HEK293 (cell line): ENCODE measurements at regions not wholly inside any gene's neighbourhood (a gene's known extent, or its start where the extent isn't known, plus 50 kb on each side); places are given as distances from the start of the nearest gene placed in this dataset.
"Not testable (repeated sequence)": the region's sequence is repeated elsewhere in the genome, so short reads cannot be mapped to it uniquely, and the experiment has no call there.

Experiments used
- CTCF ChIP-seq: fragments of 450-650 bp; formaldehyde crosslinking; IDR thresholded peaks from 2 replicates; pipeline ENCODE4 v1.5.1; 2016; ENCODE audit warnings: missing biosample characterization, missing genetic modification characterization
- KLF16 ChIP-seq: fragments of 450-650 bp; formaldehyde crosslinking; IDR thresholded peaks from 2 replicates; pipeline ENCODE4 v1.5.1; 2017; ENCODE audit warnings: missing biosample characterization, missing genetic modification characterization
- PRDM1 ChIP-seq: fragments of 450-650 bp; formaldehyde crosslinking; IDR thresholded peaks from 2 replicates; pipeline ENCODE4; 2016; ENCODE audit warnings: missing biosample characterization, missing genetic modification characterization
- PRDM6 ChIP-seq: fragments of 450-650 bp; formaldehyde crosslinking; IDR thresholded peaks from 2 replicates; pipeline ENCODE4 v1.5.1; 2017; ENCODE audit warnings: missing biosample characterization, missing genetic modification characterization
- REST ChIP-seq: fragments of 450-650 bp; formaldehyde crosslinking; IDR thresholded peaks from 2 replicates; pipeline ENCODE4 v1.5.1; 2016; ENCODE audit warnings: missing biosample characterization, missing genetic modification characterization
- TCF7L2 ChIP-seq: IDR thresholded peaks from 2 replicates; pipeline ENCODE4 v1.6.1; 2011; ENCODE audit warnings: low read depth, mild to moderate bottlenecking, inconsistent platforms, low read length, moderate library complexity, borderline replicate concordance
- YY1 ChIP-seq: fragments of 450-650 bp; formaldehyde crosslinking; IDR thresholded peaks from 2 replicates; pipeline ENCODE4 v1.5.1; 2018; ENCODE audit warnings: missing biosample characterization, missing genetic modification characterization
- ZIC2 ChIP-seq: fragments of 450-650 bp; formaldehyde crosslinking; IDR thresholded peaks from 2 replicates; pipeline ENCODE4 v1.5.1; 2016; ENCODE audit warnings: missing biosample characterization, missing genetic modification characterization
- ZNF133 ChIP-seq: fragments of 450-650 bp; formaldehyde crosslinking; IDR thresholded peaks from 2 replicates; pipeline ENCODE4 v1.5.1; 2016; ENCODE audit warnings: missing biosample characterization, missing genetic modification characterization
- ZNF239 ChIP-seq: fragments of 450-650 bp; formaldehyde crosslinking; IDR thresholded peaks from 2 replicates; pipeline ENCODE4 v1.5.1; 2016; ENCODE audit warnings: missing biosample characterization, missing genetic modification characterization
- ZNF311 ChIP-seq: fragments of 450-650 bp; formaldehyde crosslinking; IDR thresholded peaks from 2 replicates; pipeline ENCODE4 v1.5.1; 2017; ENCODE audit warnings: missing biosample characterization, missing genetic modification characterization, borderline replicate concordance
- ZNF324 ChIP-seq: fragments of 450-650 bp; formaldehyde crosslinking; IDR thresholded peaks from 2 replicates; pipeline ENCODE4 v1.5.1; 2016; ENCODE audit warnings: missing biosample characterization, missing genetic modification characterization
- ZNF776 ChIP-seq: fragments of 450-650 bp; formaldehyde crosslinking; IDR thresholded peaks from 2 replicates; pipeline ENCODE4 v1.5.0; 2017; ENCODE audit warnings: missing biosample characterization, missing genetic modification characterization, borderline replicate concordance
- ZNF830 ChIP-seq: fragments of 450-650 bp; IDR thresholded peaks from 2 replicates; pipeline ENCODE4 v1.5.0; 2018; ENCODE audit warnings: missing biosample characterization, missing genetic modification characterization, low read depth, mild to moderate bottlenecking, moderate library complexity

- not testable (repeated sequence) for TF ChIP-seq PRDM1; ZNF324; REST; ZNF239 (tag by site-specific recombination); ZNF776; KLF16 (tag by site-specific recombination); ZNF830; TCF7L2; CTCF (tag by site-specific recombination); ZNF311; ZIC2 (tag by site-specific recombination); ZNF133 (tag by site-specific recombination); PRDM6 (tag by site-specific recombination); YY1 (tag by site-specific recombination)
Measured at GRCh38 chr9:22181021-22181420, 171.9 kb upstream of the CDKN2B start.
